GM11168 (cell line): ENCODE measurements at regions not wholly inside any gene's neighbourhood (a gene's known extent, or its start where the extent isn't known, plus 50 kb on each side); places are given as distances from the start of the nearest gene placed in this dataset.
"Not testable (repeated sequence)": the region's sequence is repeated elsewhere in the genome, so short reads cannot be mapped to it uniquely, and the experiment has no call there.

ENCODE experiments used
- in situ Hi-C: fragments of 300-500 bp; cut with MboI; formaldehyde crosslinking; loops from one replicate; pipeline ENCODE4 v1.12.0; 2022; ENCODE audit warnings: low sequenced_read_pairs; ENCODE audit not compliant: unreplicated experiment

- in situ Hi-C loops, result no loop called here
Measured at GRCh38 chr2:238520359-238520886, 93.7 kb downstream of the ASB1 start.

GRCh38 chr2:238521002-238521401, 94.3 kb downstream of the ASB1 start:
- in situ Hi-C loops, result no loop called here

GRCh38 chr2:238521870-238522269, 95.1 kb downstream of the ASB1 start:
- in situ Hi-C loops, result no loop called here

GRCh38 chr2:238523158-238524110, 96.7 kb downstream of the ASB1 start:
- in situ Hi-C loops, result no loop called here

GRCh38 chr2:238524426-238524983, 97.8 kb downstream of the ASB1 start:
- in situ Hi-C loops, result no loop called here

GRCh38 chr2:238525990-238526389, 99.3 kb downstream of the ASB1 start:
- in situ Hi-C loops, result no loop called here

GRCh38 chr2:238527565-238527964, 100.8 kb downstream of the ASB1 start:
- in situ Hi-C loops, result no loop called here

- in situ Hi-C loops, result no loop called here
Measured at GRCh38 chr2:238528953-238529781, 102.4 kb downstream of the ASB1 start.

GRCh38 chr2:238531017-238531645, 104.4 kb downstream of the ASB1 start:
- in situ Hi-C loops, result not testable (repeated sequence)

GRCh38 chr2:238543732-238544131, 117.0 kb downstream of the ASB1 start:
- in situ Hi-C loops, result not testable (repeated sequence)

- in situ Hi-C loops, result no loop called here
Measured at GRCh38 chr2:238548902-238549462, 122.3 kb downstream of the ASB1 start.

- in situ Hi-C loops, result no loop called here
Measured at GRCh38 chr2:238549866-238550265, 123.1 kb downstream of the ASB1 start.

GRCh38 chr2:238551091-238551490, 124.4 kb downstream of the ASB1 start:
- in situ Hi-C loops, result no loop called here

- in situ Hi-C loops, result no loop called here
Measured at GRCh38 chr2:238552226-238552625, 125.5 kb downstream of the ASB1 start.

- in situ Hi-C loops, result no loop called here
Measured at GRCh38 chr2:238553159-238553558, 126.4 kb downstream of the ASB1 start.

- in situ Hi-C loops, result no loop called here
Measured at GRCh38 chr2:238554468-238555315, 128.0 kb downstream of the ASB1 start.

GRCh38 chr2:238555786-238556542, 129.2 kb downstream of the ASB1 start:
- in situ Hi-C loops, result no loop called here

GRCh38 chr2:238557431-238557830, 130.7 kb downstream of the ASB1 start:
- in situ Hi-C loops, result no loop called here
